HG03565 (cell line): ENCODE measurements at regions not wholly inside any gene's neighbourhood (a gene's known extent, or its start where the extent isn't known, plus 50 kb on each side); places are given as distances from the start of the nearest gene placed in this dataset.

ENCODE experiments used
- ATAC-seq: cut with Tn5 transposase; IDR thresholded peaks from one replicate; pipeline ENCODE4 v1.9.1; 2021; ENCODE audit warnings: mild to moderate bottlenecking, moderate library complexity; ENCODE audit not compliant: unreplicated experiment

- no peak for ATAC-seq
These were observed 132.2 kb downstream of the FOXL1 start for GRCh38 chr16:86710602-86710950.

DNA sequence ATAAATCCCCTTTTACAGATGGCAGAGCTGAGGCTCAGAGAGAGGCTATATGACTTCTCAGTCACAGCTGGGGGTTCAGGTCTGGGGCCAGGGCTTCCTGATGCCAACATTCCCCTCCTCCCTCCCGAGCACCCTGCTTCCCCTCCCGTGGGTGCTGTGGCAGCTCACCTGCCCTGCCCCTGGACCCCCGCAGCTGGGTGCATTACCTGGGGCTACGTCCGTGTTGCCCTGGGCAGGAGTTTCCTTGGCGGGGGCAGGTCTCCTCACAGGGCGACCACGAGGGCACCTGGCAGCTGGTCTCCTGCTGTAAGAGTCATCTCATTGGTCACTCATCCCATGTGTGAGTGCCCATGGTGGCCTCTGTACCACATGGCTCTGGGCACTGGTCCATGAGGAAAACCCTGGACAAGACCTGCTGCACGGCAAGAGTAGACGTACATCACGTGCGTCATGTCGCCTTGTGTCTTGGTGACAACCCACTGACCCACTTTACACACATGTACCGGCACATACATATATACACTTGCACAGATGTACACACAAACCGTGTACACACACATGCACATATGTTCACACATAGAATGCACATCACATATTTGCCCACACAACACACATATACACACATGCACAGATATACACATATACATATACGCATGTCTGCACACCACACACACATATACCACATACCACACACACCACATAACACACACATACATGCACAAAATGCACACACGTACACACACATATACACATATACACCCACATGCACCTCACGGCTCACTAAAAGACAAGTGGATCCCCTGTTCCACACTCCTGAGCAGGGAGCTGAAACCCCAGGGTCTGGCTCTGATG lies 134.0 kb downstream of the FOXL1 start:
- no peak for ATAC-seq

- ATAC-seq, result no peak
These were observed 134.8 kb downstream of the FOXL1 start for GRCh38 chr16:86713021-86713631.

- ATAC-seq, result no peak
These were observed 135.8 kb downstream of the FOXL1 start for GRCh38 chr16:86714166-86714565.

DNA sequence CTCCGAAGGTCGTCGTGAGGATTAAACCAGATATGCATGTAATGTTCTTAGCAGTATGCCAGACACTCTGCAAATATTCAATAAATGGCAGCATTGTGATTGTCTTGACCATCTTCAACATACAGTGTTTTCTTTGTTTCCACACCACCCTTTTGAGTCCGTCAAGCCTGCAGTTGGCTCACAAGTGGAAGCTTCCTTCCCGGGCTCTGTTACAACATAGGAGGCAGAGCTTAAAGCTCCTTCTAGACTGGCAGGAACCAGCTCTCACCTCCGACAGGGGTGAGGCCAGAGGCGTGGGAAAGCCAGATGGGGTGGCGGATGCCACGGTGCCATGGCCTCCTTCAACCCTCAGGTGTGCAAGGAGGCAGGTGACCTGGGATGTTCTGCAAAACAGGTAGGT lies 138.3 kb downstream of the FOXL1 start:
- ATAC-seq, result no peak

- no peak for ATAC-seq
These were observed 139.8 kb downstream of the FOXL1 start for GRCh38 chr16:86718118-86718517.

- no peak for ATAC-seq
These were observed 144.6 kb downstream of the FOXL1 start for GRCh38 chr16:86722970-86723369.

DNA sequence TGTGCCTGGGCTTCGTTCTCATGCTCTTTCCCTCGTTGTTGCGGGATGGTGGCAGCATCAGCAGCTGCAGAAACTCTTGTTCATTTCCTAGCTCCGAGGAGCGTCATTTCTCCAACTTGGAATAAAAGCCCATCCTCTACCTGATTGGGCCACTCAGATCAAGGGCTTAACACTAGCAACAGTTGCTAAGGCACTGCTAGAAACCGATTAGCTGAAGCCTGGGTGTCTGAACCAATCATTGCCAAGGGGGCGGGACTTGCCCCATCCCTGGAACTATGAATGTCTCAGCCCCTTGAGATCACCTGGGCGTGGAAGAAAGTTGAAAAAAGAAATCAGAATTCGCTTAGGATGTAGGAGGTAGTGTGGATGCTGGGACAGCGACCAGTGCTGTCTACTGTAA lies 145.3 kb downstream of the FOXL1 start:
- no peak for ATAC-seq

DNA sequence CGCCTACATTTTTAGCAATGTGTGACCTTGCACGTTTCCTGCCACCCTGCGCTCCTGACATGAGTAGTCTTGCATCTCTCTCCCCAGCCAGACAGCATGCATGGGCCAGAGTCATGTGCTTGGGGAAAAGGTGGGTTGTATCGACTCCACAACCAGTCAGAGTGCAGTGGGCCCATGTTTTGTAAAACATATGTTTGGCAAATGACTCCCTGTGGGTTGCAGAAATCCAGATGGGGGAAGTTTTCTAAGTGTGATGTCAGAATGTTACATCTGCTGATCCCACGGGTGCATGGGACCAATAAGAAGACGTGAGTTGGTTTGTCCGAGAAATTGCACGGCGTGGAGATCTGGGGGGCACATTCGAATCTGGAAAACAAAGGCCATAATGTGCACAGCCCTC lies 147.1 kb downstream of the FOXL1 start:
- no peak for ATAC-seq

GRCh38 chr16:86726340-86726739 lies 148.0 kb downstream of the FOXL1 start:
- no peak for ATAC-seq

DNA sequence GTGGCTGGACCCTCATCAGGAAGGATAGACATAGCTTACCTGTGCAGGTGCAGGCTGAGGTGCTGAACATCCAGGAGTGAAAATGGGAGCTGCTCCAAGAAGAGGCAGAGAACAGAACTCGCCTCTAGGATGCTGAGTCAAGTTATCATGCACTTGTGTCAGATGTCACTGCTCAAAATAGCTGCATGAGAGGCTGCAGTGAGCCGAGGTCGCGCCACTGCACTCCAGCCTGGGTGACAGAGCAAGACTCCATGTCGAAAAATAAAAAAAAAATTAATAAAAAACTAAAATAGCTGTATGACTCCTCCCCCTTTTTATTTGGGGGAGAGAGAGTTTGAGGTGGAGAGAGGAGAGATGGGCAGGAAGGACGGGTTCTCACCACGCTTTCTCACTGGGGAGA lies 148.8 kb downstream of the FOXL1 start:
- no peak for ATAC-seq

GRCh38 chr16:86727632-86728031 lies 149.3 kb downstream of the FOXL1 start:
- ATAC-seq, result no peak

DNA sequence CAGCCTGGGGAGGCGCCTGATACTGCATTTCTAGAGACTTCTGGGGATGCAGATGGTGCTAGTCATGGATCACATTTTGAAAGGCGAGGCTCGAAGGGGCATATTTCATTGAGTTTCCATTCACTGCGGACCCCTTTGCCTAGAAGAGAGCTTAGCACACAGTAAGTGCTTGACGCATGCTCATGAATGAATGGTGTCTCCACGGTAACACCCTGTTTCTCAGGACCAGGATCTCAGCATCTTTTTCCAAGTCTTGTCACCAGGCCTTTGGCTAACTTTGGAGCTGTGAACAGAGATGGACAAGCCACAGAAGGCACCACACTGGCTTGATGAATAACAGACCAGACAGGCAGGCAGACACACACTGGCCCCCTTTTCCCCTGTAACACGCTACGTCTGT lies 151.3 kb downstream of the FOXL1 start:
- ATAC-seq, result no peak

- no peak for ATAC-seq
These were observed 151.7 kb downstream of the FOXL1 start for GRCh38 chr16:86730086-86730485.

- no peak for ATAC-seq
These were observed 152.2 kb downstream of the FOXL1 start for GRCh38 chr16:86730597-86730996.

DNA sequence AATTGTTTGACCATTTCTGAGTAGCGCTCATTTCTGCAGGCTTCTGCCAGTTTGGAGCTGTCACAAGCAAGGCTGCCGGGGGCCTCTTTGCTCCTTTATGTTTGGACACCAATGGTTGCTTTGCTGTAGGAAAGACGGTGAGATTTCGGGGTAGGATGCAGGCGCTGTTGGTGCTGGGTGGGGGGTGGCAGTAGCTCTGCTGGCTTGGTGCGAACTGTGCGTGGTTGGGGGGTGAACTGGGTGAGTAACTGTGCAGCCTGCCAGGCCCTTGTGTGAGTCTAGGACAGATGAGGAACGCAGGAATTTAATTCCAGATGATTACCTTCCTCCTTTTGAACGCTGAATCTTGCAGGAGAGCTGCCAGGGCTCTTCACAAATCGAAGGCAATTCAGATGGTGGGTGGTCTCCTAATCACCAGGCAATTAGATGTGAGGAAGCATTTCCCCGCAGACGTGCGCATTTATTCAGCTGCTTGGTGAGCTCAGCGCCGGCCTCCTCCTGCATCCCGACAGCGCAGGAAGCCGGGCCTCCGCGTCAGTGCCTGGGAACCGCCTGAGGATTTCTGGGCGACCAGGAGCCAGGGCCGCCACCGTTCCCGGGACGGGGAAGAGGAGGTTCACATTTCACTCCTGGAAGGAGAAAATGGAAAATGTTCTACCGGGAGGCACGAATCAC lies 154.4 kb downstream of the FOXL1 start:
- ATAC-seq, result no peak

GRCh38 chr16:86733546-86734254 lies 155.4 kb downstream of the FOXL1 start:
- ATAC-seq, result no peak

- no peak for ATAC-seq
These were observed 156.5 kb downstream of the FOXL1 start for GRCh38 chr16:86734543-86735460.

DNA sequence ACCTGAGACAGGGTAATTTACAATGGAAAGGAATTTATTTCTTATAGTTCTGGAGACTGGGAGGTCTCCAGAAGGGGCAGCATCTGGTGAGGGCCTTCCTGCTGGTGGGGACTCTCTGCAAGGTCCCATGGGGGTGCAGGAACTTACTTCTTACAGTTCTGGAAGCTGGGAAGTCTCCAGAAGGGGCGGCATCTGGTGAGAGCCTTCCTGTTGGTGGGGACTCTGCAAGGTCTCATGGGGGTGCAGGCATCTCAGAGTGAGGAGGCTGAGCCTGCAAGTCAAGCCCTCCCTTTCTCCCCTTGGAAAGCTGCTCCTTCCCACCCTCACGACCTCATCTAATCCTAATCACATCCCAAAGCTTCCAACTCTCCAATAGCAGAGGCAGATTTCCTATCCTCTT lies 157.4 kb downstream of the FOXL1 start:
- no peak for ATAC-seq

GRCh38 chr16:86736502-86736901 lies 158.2 kb downstream of the FOXL1 start:
- ATAC-seq, result no peak
